AG04449 (cell line): ENCODE measurements at regions not wholly inside any gene's neighbourhood (a gene's known extent, or its start where the extent isn't known, plus 50 kb on each side); places are given as distances from the start of the nearest gene placed in this dataset.
"Not testable (repeated sequence)": the region's sequence is repeated elsewhere in the genome, so short reads cannot be mapped to it uniquely, and the experiment has no call there.

Experiments
- CTCF ChIA-PET: fragments of 350-600 bp; formaldehyde crosslinking; extraction: SDS; loops from one replicate; lab custom pipeline; 2021; ENCODE audit warnings: antibody characterized with exemption; lab: Yijun Ruan, JAX
- POLR2A ChIA-PET: fragments of 400-600, 350-600 bp; formaldehyde crosslinking; extraction: SDS; loops from one replicate; lab custom pipeline; 2020; ENCODE audit warnings: antibody characterized with exemption, inconsistent platforms; lab: Yijun Ruan, JAX
- DNase-seq: peaks from one replicate; pipeline ENCODE4 v3.0.0-alpha.2; 2010; ENCODE audit warnings: low read depth, low spot score
- H3K4me3 ChIP-seq: 2 replicates; pipeline ENCODE4 v1.5.1; 2011; ENCODE audit warnings: low read depth, mild to moderate bottlenecking, control low read depth, low read length
- CTCF ChIP-seq: IDR thresholded peaks from one replicate; pipeline ENCODE4 v1.5.1; 2011; ENCODE audit warnings: mild to moderate bottlenecking, moderate library complexity, low read length, control low read depth, inconsistent platforms; ENCODE audit not compliant: insufficient read depth; ENCODE audit errors: missing control alignments

- POLR2A ChIA-PET, result no interaction called here
- CTCF ChIA-PET, result no interaction called here
- no peak overlapping the region for H3K4me3 ChIP-seq
- no peak for TF ChIP-seq CTCF
- no peak for DNase-seq
These were observed 276.0 kb downstream of the TFAP2A start for GRCh38 chr6:10138917-10139316.

GRCh38 chr6:10136636-10137035, 278.2 kb downstream of the TFAP2A start:
- TF ChIP-seq CTCF, result no peak
- no peak for DNase-seq
- ChIA-PET CTCF (no interaction called here), POLR2A (no interaction called here)
- H3K4me3 ChIP-seq, result no peak overlapping the region

GRCh38 chr6:10134185-10134584, 280.7 kb downstream of the TFAP2A start:
- H3K4me3 ChIP-seq, POLR2A ChIA-PET, CTCF ChIA-PET: not testable (repeated sequence)

GRCh38 chr6:10128721-10129120, 286.2 kb downstream of the TFAP2A start:
- no peak overlapping the region for H3K4me3 ChIP-seq
- no peak for TF ChIP-seq CTCF
- no peak for DNase-seq
- ChIA-PET CTCF (no interaction called here), POLR2A (no interaction called here)

More at GRCh38 chr6:10134185-10134584, 280.7 kb downstream of the TFAP2A start:
- DNase-seq, result not testable (repeated sequence)

GRCh38 chr6:10122164-10122563, 292.7 kb downstream of the TFAP2A start:
- TF ChIP-seq CTCF, result no peak
- ChIA-PET CTCF (no interaction called here), POLR2A (no interaction called here)

GRCh38 chr6:10112871-10113549, 301.9 kb downstream of the TFAP2A start:
- DNase-seq, result no peak
- no peak overlapping the region for H3K4me3 ChIP-seq
- CTCF ChIA-PET, result no interaction called here
- POLR2A ChIA-PET, result no interaction called here
- no peak for TF ChIP-seq CTCF

More at GRCh38 chr6:10122164-10122563, 292.7 kb downstream of the TFAP2A start:
- no peak for DNase-seq
- no peak overlapping the region for H3K4me3 ChIP-seq

- DNase-seq, result no peak
- H3K4me3 ChIP-seq, result no peak overlapping the region
- POLR2A ChIA-PET, result no interaction called here
- TF ChIP-seq CTCF, result no peak
- CTCF ChIA-PET, result no interaction called here
These were observed 302.9 kb downstream of the TFAP2A start for GRCh38 chr6:10111975-10112374.
